ENCODE measurements at regions not wholly inside any gene's neighbourhood (a gene's known extent, or its start where the extent isn't known, plus 50 kb on each side); places are given as distances from the start of the nearest gene placed in this dataset.

- no peak overlapping the region for H3K27ac ChIP-seq (ENCODE audit: low read depth in 1 of 2, low read length in 2 of 2)
- no peak overlapping the region for H2AFZ ChIP-seq (ENCODE audit: insufficient read depth, low read depth, low read length, poor library complexity, severe bottlenecking)
- no peak for TF ChIP-seq CTCF (IDR thresholded peaks at IDR 0.05)
- no peak overlapping the region for H3K4me2 ChIP-seq (replicated peaks; ENCODE audit: extremely low read depth, low read length, poor library complexity, severe bottlenecking)
- H3K27ac Mint-ChIP-seq: no peak overlapping the region
- no peak for DNase-seq
- peaks cover 0 to 1% (median 0%) of the 10 kb centered on the region in 7 donors for H3K9me3 Mint-ChIP-seq
- H3K36me3 ChIP-seq (replicated peaks in 1 of 2; ENCODE audit: control insufficient read depth in 1 of 2, insufficient read depth in 2 of 2, low read length in 2 of 2): no peaks in the 10 kb centered on the region
- H3K4me1 Mint-ChIP-seq: no peaks in the 10 kb centered on the region
- no peaks in the 10 kb centered on the region for H3K4me1 ChIP-seq (ENCODE audit: control insufficient read depth in 1 of 2, insufficient read depth in 2 of 2, low read length in 2 of 2)
- H3K79me2 ChIP-seq (ENCODE audit: insufficient read depth, low read length): no peaks in the 10 kb centered on the region
- no peaks in the 10 kb centered on the region for H3K9me3 ChIP-seq (replicated peaks in 1 of 2; ENCODE audit: control insufficient read depth in 1 of 2, insufficient read depth in 1 of 2, low read length in 2 of 2)
- no peak overlapping the region for H3K9ac ChIP-seq (ENCODE audit: insufficient read depth, low read length, poor library complexity, severe bottlenecking)
- intact Hi-C loops (cut with micrococcal nuclease): no loop called here
- peaks cover 0 to 2% (median 0%) of the 10 kb centered on the region in 3 donors for H3K27me3 Mint-ChIP-seq (ENCODE audit: low read depth in 3 of 3)
- H3K27me3 ChIP-seq (ENCODE audit: control insufficient read depth in 2 of 2, insufficient read depth in 2 of 2, low read length in 2 of 2): no peaks in the 10 kb centered on the region
- no peak overlapping the region for H3K4me3 Mint-ChIP-seq
- no peaks in the 10 kb centered on the region for H4K20me1 ChIP-seq (ENCODE audit: insufficient read depth, low read length)
- WGBS (ENCODE audit: insufficient coverage): 83% methylated on average over 1 of the region's 1 CpG
- no peaks in the 10 kb centered on the region for H3K36me3 Mint-ChIP-seq
- H3K4me3 ChIP-seq (replicated peaks in 1 of 3; ENCODE audit: low read depth in 2 of 3, low read length in 3 of 3): no peak overlapping the region
Measured at GRCh38 chr6:71721642-71722041, 164.7 kb upstream of the RIMS1 start.

- Mint-ChIP-seq H3K27ac (no peak overlapping the region), H3K9me3 (peaks cover 0 to 1% (median 0%) of the 10 kb centered on the region in 7 donors), H3K4me1 (no peaks in the 10 kb centered on the region), H3K4me3 (no peak overlapping the region), H3K27me3 (ENCODE audit: low read depth in 3 of 3) (peaks cover 0 to 2% (median 0%) of the 10 kb centered on the region in 3 donors), H3K36me3 (no peaks in the 10 kb centered on the region)
- H3K4me2 ChIP-seq (replicated peaks; ENCODE audit: extremely low read depth, low read length, poor library complexity, severe bottlenecking): no peak overlapping the region
- no peaks in the 10 kb centered on the region for H3K79me2 ChIP-seq (ENCODE audit: insufficient read depth, low read length)
- H3K36me3 ChIP-seq (replicated peaks in 1 of 2; ENCODE audit: control insufficient read depth in 1 of 2, insufficient read depth in 2 of 2, low read length in 2 of 2): no peaks in the 10 kb centered on the region
- intact Hi-C loops (cut with micrococcal nuclease): no loop called here
- no peak overlapping the region for H2AFZ ChIP-seq (ENCODE audit: insufficient read depth, low read depth, low read length, poor library complexity, severe bottlenecking)
- no peak for TF ChIP-seq CTCF (IDR thresholded peaks at IDR 0.05)
- DNase-seq: no peak
- no peak overlapping the region for H3K9ac ChIP-seq (ENCODE audit: insufficient read depth, low read length, poor library complexity, severe bottlenecking)
- H3K4me1 ChIP-seq (ENCODE audit: control insufficient read depth in 1 of 2, insufficient read depth in 2 of 2, low read length in 2 of 2): no peaks in the 10 kb centered on the region
- no peak overlapping the region for H3K4me3 ChIP-seq (replicated peaks in 1 of 3; ENCODE audit: low read depth in 2 of 3, low read length in 3 of 3)
- H3K9me3 ChIP-seq (replicated peaks in 1 of 2; ENCODE audit: control insufficient read depth in 1 of 2, insufficient read depth in 1 of 2, low read length in 2 of 2): no peaks in the 10 kb centered on the region
- no peaks in the 10 kb centered on the region for H4K20me1 ChIP-seq (ENCODE audit: insufficient read depth, low read length)
- WGBS (ENCODE audit: insufficient coverage): 80% methylated on average over 1 of the region's 2 CpGs
- no peaks in the 10 kb centered on the region for H3K27me3 ChIP-seq (ENCODE audit: control insufficient read depth in 2 of 2, insufficient read depth in 2 of 2, low read length in 2 of 2)
- H3K27ac ChIP-seq (ENCODE audit: low read depth in 1 of 2, low read length in 2 of 2): no peak overlapping the region
Measured at GRCh38 chr6:71722736-71723135, 163.6 kb upstream of the RIMS1 start.

Data from CD14-positive monocyte (primary cell).